ENCODE measurements at regions not wholly inside any gene's neighbourhood (a gene's known extent, or its start where the extent isn't known, plus 50 kb on each side); places are given as distances from the start of the nearest gene placed in this dataset.

DNA sequence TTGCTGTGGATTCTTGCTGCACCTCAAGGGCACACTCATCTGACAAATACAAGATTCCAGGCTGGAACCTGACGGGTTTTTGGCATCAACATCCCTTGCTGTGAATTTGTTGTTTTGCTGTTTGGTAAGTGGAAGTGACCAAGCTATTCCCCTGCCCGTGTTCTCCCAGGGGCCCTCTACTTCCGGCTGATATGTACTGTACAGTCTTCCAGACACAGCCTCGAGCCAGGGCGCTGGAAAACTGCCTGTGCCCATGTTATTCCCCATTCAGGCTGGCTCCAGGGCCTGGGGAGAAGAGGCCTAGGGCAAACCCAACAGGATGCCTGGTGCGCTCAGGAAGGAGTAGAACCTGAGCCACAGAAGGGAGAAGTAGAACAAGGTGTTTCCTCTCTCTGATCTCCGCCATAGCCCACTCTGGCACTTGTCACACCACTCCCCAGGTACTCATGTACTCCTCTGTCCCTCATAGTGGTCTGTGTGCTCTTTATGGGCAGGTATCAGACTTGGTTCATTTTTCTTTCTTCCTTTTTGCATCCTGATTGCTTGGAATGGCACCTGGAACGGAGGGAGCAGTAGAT lies 67.8 kb upstream of the LTA4H start (continued):
- TF ChIP-seq, protein P1, sequence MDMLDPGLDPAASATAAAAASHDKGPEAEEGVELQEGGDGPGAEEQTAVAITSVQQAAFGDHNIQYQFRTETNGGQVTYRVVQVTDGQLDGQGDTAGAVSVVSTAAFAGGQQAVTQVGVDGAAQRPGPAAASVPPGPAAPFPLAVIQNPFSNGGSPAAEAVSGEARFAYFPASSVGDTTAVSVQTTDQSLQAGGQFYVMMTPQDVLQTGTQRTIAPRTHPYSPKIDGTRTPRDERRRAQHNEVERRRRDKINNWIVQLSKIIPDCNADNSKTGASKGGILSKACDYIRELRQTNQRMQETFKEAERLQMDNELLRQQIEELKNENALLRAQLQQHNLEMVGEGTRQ (IDR thresholded peaks at IDR 0.05; ENCODE audit: borderline replicate concordance, low read depth, low read length): no peak

DNA sequence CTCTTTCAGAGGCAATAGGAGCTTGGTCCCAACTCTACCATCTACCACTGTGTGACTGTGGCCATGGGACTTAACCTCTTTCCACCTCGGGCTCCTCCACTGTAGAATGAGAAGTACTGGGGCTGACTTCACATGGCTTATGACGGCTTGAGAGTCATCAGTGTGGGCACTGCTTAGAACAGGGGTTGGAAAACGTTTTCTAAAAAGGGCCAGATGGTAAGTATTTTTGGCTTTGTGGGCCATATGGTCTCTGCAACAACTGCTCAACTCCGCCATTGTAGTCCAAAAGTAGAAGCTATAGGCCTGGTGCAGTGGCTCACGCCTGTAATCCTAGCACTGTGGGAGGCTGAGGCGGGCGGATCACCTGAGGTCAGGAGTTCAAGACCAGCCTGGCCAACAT lies 69.2 kb upstream of the LTA4H start:
- POLR2A ChIA-PET: no interaction called here
- no peak overlapping the region for H3K27ac ChIP-seq (ENCODE audit: low read depth in 2 of 2, low read length in 1 of 2)
- no peaks in the 10 kb centered on the region for H4K20me1 ChIP-seq (ENCODE audit: insufficient read depth)
- no peaks in the 10 kb centered on the region for H3F3A ChIP-seq (replicated peaks; ENCODE audit: insufficient read depth)
- 77% methylated on average over 7 of the region's 7 CpGs for WGBS (ENCODE audit: low lambda C conversion rate)
- H3K9ac ChIP-seq: no peak overlapping the region
- H3K4me2 ChIP-seq: no peak overlapping the region
- no peak for DNase-seq
- H2AFZ ChIP-seq (ENCODE audit: low read depth): no peak overlapping the region
- CTCF ChIA-PET: no interaction called here
- TF ChIP-seq EZH2phosphoT487 (IDR thresholded peaks at IDR 0.05; ENCODE audit: borderline replicate concordance, low read depth) (no peak), TEAD4 (IDR thresholded peaks at IDR 0.05; ENCODE audit: borderline replicate concordance, insufficient read depth) (no peak), RAD21 (IDR thresholded peaks at IDR 0.05; ENCODE audit: low read length) (no peak), EP300 (IDR thresholded peaks at IDR 0.05; ENCODE audit: borderline replicate concordance in 1 of 2, low read depth in 1 of 2, low read length in 1 of 2) (no peak), RCOR1 (IDR thresholded peaks at IDR 0.05; ENCODE audit: low read length) (no peak), GATA2 (CRISPR knock-in tag; IDR thresholded peaks at IDR 0.05) (no peak), RXRA (IDR thresholded peaks at IDR 0.05; ENCODE audit: borderline replicate concordance, low read depth) (no peak), CHD2 (IDR thresholded peaks at IDR 0.05; ENCODE audit: low read length, partially characterized antibody) (no peak), RFX5 (IDR thresholded peaks at IDR 0.05; ENCODE audit: low read length) (no peak), NRF1 (IDR thresholded peaks at IDR 0.05; ENCODE audit: low read depth, low read length) (no peak), TAF1 (IDR thresholded peaks at IDR 0.05; ENCODE audit: borderline replicate concordance, low read depth, low read length) (no peak)
- TF ChIP-seq, protein P2, sequence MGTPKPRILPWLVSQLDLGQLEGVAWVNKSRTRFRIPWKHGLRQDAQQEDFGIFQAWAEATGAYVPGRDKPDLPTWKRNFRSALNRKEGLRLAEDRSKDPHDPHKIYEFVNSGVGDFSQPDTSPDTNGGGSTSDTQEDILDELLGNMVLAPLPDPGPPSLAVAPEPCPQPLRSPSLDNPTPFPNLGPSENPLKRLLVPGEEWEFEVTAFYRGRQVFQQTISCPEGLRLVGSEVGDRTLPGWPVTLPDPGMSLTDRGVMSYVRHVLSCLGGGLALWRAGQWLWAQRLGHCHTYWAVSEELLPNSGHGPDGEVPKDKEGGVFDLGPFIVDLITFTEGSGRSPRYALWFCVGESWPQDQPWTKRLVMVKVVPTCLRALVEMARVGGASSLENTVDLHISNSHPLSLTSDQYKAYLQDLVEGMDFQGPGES (IDR thresholded peaks at IDR 0.05; ENCODE audit: low read depth, low read length): no peak
- TF ChIP-seq, protein P3, sequence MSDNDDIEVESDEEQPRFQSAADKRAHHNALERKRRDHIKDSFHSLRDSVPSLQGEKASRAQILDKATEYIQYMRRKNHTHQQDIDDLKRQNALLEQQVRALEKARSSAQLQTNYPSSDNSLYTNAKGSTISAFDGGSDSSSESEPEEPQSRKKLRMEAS (IDR thresholded peaks at IDR 0.05; ENCODE audit: low read depth): no peak
- no peaks in the 10 kb centered on the region for H3K4me1 ChIP-seq (ENCODE audit: control insufficient read depth in 1 of 2, insufficient read depth in 2 of 2, low read depth in 1 of 2, low read length in 1 of 2)
- H3K79me2 ChIP-seq (ENCODE audit: insufficient read depth): no peaks in the 10 kb centered on the region
- H3K36me3 ChIP-seq (replicated peaks in 1 of 2; ENCODE audit: control insufficient read depth in 1 of 2, insufficient read depth in 2 of 2, low read length in 1 of 2): no peaks in the 10 kb centered on the region
- H3K9me3 ChIP-seq: no peaks in the 10 kb centered on the region
- H3K4me3 ChIP-seq (ENCODE audit: low read depth in 2 of 2, low read length in 1 of 2): no peak overlapping the region
- H3K27me3 ChIP-seq (ENCODE audit: insufficient read depth): no peaks in the 10 kb centered on the region
- no peaks in the 10 kb centered on the region for H3K9me2 ChIP-seq
